ENCODE measurements at regions not wholly inside any gene's neighbourhood (a gene's known extent, or its start where the extent isn't known, plus 50 kb on each side); places are given as distances from the start of the nearest gene placed in this dataset.
"Not testable (repeated sequence)": the region's sequence is repeated elsewhere in the genome, so short reads cannot be mapped to it uniquely, and the experiment has no call there.

DNA sequence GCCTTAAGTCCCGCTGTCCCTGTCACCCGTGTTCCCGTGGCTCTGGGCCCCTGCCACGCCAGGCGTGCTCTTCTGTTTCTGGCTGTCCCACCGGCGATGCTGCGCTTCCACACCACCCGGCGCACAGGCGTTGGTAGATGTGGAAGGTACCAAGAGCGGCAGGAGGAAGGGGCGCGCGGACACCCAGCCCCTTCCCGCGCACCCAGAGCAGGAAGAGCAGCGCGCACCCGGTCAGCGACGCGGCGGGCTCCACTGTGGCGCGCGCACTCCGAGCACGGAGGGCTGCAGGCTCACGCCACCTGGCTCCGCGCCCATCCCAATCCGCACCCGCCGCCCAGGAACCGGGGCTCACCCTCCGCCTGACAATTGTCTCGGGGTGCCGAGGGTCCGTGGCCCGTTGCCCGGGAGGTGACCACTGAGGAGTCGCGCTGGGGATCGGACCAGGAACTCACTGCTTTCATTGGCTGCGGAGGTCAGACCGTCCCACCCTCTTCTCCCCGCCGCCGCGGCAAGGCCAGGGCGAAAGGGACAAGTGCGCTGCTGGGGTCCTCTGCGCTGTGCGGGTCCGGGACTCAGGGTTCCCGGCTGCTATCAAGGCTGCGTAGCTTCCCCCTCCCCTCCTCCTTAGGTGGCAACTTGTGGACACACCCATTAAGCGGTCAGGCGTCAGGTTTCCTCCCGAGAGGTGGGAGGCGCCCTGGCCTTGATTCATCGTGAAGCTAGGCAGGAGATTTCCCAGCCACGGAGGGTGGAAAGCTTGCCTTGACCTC, 121.6 kb upstream of the ZNF92 start:
- peak; percentile 58 for DNase-seq (ENCODE audit: low read depth)

DNA sequence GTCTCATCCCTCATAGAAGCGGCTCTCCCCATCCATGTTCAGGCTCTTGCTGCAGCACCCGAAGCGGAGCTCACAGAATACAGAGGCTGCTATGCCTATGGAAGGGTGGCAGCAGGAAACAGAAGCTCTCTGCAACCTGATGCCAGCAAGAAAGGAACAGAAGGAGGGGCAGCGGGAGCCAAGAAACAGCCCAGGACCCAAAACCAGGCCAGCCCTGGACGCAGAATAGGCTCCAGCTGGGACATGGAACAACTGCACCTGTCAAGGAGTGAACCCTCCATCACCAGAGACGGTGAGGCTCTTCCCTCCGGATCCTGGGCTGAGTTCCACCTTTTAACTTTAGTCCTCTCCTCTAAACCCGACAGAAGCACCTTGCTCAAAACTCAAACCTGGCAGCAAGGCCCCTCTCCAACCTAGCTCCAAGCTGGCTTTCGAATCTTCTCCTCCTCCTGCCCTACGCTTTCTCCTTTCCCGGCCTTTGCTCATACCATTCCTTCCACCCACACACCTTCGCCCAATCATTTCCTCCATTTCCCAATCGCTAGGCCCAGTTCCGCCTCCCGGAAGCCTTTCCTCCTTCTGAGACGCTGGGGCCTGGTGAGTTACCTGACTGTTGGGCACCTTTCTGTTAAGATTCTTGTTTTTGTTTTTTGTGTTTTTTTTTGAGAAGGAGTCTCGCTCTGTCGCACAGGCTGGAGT, 122.8 kb upstream of the ZNF92 start:
- DNase-seq (ENCODE audit: low read depth): no peak

DNA sequence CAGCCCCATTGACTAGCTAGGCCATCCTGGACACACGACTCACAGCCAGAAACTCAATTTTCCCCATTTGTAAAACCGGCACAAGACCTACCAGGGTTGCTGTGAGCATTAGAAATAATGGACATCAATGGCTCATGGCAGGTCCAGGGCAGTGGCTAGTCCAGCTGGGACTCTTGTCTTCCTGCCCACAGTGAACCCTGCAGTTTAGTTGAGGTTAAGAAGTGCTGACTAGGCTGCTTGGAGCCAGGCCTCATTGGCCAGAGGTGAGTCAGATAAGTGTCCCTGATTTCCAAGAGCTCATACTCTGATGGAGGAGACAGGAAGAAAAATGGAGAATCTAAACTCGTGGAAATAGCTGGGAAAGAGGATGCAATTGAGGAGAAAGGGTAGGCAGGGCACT, 123.4 kb upstream of the ZNF92 start:
- DNase-seq (ENCODE audit: low read depth): peak; percentile 20

DNA sequence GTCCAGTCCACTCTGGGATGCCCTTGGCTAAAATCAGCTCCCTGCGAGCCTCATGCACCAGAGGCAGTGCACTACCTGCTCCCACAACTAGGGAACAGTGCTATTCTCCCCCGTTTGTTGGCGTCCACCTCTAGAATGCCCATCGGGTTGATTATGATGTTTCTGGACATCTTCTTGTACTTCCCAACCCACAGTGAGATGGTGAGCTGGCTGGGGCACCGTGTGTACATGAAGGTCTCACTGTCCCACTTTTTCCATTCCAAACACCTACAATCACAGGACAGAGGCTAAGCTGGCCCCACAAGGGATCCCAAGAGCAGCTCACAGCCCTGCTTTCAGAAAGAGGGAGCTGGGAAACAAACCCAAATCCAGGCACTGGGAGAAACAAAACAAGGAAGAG, 126.2 kb upstream of the ZNF92 start:
- no peak for DNase-seq (ENCODE audit: low read depth)

DNA sequence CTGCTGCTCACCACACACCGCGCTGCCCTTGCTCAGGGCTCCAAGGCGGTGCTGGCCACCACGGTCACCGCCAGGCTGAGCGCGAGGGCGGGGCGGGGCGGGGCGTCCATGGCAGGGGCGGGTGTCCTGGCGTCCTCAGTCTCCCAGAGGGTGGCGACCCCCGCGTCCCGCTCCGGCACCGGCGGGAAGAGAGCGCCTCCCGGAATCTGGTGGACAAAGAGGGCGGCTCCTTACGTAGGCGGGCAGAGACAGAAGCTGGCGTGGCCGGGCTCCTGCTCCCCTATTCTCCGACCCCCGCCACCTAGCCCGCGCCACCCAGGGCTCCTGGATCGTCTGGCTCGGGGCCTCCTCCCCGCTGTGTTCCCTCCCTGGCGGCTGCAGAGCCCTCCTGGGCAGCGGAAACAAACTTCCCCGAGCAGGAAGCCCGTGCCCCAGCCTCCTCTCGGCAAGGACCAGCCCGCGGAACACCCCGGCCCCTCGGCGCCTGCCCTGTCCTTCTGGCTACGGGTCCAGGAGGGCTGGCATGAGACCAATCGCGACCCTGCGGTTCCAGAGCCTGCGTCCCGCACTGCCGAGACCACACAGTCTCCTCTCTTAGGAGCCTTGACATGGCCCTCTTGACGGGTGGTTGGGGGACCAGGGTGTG, 133.8 kb upstream of the ZNF92 start:
- DNase-seq (ENCODE audit: low read depth): peak; percentile 64

DNA sequence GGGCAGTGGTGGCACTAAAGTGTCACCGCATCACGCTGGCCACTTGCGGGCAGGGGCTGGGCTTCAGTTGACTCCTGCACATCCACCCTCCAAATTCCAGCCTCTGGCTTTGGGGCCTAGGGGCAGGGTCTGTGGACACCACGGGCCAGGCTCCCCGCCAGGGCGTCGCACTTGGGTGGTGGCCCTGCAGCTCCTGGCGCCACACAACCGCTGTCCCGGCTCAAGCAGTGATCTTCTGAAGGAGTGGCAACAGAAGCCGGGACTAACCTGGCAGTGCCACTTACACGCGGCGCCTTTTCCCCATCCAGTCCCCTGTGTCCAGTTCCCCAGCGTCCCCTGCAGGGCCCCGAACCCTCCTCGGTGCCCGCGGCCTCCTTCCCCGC, 134.3 kb upstream of the ZNF92 start:
- no peak for DNase-seq (ENCODE audit: low read depth)

DNA sequence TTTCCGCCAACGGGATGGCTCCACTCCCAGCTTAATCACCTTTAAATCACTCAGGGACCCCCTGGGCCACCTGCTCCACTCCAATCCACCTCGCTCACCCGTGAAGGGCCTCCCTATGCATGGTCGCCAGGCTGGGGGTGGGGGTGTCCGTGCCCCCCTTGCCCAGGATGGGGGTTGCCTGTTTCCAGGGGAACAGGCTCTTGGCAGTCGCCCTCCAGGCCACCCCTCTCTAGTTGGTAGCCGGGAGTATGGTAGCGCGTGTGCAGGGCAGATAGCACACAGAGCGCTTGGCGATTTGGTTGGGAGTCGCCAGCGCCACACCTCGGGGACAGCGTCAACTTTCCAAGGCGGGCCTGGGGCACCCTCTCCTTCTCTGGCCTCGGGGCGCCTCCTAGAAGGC, 134.9 kb upstream of the ZNF92 start:
- DNase-seq (ENCODE audit: low read depth): no peak

DNA sequence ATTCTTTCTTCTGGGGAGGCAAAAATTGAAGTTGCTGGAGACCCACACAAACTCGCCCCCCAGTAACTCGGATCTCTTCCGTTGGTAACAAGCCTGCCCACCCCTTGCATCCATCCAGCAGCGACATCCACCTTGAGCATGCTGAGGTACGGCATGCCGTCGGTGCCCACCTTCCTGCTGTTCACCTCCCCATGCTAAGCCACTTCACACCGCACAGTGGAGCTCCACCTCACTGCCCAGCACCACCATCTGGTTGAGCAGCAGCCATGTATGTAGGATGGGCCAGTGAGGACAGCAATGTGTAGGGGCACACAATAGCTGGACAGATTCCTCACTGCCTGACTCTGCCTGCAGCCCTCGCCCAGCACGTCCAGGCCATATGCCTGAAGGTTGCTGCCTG, 138.1 kb upstream of the ZNF92 start:
- DNase-seq (ENCODE audit: low read depth): no peak

DNA sequence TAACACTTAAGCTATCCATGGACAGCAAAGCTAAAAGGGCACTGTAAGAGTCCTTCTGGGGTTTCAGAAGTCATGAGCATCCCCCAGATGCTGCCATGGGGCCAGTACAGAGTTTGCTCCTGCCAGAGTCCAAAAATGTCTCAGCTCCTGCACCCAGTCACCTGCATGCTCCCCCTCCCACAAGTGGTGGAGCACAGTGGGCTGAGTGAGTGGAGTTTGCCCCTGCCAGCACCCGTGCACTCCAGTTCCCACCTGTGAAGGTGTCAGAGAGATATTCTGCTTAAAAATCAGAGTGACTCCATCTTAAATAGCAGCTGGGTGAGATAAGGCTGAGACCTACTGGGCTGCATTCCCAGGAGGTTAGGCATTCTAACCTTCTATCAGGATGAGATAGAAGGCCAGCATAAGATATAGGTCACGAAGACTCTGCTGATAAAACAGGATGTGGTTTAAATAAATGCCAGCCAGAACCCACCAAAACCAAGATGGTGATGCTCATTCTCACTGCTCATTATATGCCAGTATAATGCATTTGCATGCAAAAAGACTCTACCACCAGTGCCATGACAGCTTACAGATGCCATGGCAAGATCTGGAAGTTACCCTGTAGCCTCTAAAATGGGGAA, 140.1 kb upstream of the ZNF92 start:
- peak; percentile 45 for DNase-seq (ENCODE audit: low read depth)

DNA sequence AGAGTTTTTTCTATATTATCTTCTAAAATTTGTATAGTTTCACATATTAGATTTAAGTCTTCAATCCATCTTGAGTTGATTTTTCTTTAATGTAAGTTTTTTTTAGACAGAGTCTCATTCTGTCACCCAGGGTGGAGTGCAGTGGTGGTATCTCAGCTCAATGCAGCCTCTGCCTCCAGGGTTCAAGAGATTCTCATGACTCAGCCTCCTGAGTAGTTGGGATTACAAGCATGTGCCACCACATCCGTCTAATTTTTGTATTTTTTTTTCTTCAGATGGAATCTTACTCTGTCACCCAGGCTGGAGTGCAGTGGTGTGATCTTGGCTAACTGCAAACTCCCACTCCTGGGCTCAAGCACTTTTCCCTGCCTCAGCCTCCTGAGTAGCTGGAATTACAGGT, 143.4 kb upstream of the ZNF92 start:
- DNase-seq (ENCODE audit: low read depth): peak; percentile 13

DNA sequence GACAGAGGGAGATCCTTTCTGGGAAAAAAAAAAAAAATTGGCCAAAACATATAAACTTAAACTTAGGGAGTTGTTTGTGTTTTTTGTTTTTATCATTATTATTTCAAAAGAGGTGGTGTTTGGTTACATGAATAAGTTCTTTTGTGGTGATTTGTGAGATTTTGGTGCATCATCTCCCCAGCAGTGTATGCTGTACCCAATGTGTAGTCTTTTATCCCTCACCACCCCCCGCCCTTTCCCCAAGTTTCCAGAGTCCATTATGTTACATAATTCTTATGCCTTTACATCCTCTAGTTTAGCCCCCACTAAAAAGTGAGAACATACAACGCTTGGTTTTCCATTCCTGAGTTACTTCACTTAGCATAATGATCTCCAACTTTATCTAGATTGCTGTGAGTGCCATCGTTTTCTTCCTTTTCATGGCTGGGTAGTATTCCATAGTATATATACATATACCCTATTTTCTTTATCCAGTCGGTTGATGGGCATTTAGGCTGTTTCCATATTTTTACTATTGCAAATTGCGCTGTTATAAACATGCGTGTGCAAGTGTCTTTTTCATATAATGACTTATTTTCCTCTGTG, 148.1 kb upstream of the ZNF92 start:
- no peak for DNase-seq (ENCODE audit: low read depth)

DNA sequence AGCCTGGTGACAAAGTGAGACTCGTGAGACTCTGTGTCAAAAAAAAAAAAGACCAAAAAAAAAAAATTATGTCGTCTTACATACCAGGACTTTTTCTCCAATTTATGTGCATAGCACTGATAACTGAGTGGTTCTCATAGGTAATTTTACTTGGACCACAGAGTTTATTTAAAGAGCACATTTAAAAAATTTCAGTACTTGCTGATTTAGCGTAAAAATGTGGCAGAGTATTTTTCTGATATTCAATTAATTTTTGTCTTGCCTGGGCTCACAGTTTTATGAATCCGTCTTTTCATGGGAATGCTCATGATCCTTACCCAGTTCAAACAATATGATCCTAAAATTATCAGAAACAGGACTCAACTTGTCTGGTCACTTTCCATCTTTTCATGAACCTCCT, 151.0 kb upstream of the ZNF92 start:
- no peak for DNase-seq (ENCODE audit: low read depth)

DNA sequence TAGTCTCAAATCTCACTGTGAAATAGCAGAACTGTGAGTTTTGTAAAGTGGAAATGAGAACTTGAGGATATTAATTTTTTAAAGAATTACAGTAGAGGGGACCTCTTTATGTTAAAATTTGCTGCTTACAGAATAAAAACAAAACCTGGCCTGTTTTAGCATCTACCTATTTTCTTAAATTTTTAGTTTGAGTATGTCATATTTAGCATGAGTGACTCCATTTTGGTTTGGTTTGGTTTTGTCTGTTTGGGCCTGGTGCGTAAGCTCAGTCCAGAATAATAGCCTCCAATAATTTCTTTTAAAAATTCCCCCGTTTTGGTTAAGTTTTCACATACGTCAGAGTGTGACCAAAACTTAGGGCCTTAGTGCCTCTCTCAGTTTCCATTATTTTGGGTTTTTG, 152.0 kb upstream of the ZNF92 start:
- no peak for DNase-seq (ENCODE audit: low read depth)

DNA sequence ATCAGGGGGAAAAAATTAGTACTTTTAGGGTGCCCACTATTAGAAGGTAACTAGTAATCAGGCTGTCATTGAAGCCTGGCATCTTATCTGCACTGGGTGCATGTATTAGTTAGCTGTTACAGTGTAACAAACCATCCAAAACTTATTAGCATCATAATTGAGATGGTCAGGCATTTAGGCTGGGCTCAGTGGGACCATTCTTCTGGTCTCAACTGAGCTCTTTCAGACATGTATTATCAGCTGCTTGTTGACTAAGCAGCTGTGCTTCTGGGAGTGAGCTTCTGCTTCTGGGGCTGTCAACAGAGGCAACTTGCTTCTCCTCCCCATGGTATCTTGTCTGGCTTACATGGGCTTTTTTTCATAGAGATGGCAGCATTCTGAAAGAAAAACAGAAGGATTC, 154.0 kb upstream of the ZNF92 start:
- DNase-seq (ENCODE audit: low read depth): no peak

DNA sequence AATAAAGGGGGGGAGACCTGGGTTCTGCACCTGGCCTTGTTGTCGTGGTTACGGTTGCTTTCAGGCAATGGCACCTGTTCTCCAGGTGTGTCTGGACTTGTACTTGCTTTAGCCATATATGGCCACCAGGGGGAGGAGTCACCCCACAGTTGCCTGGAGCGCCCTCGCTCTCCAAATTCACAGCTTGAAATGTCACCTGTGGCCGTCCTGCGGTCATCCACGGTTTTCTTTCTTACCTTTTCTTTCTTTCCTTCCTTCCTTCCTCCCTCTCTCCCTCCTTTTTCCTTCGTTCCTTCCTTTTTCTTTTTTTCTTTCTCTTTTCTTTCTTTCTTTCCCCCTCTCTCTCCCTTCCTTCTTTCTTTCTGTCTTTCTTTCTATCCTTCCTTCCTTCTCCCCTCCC, 157.2 kb upstream of the ZNF92 start:
- peak; percentile 10 for DNase-seq (ENCODE audit: low read depth)

DNA sequence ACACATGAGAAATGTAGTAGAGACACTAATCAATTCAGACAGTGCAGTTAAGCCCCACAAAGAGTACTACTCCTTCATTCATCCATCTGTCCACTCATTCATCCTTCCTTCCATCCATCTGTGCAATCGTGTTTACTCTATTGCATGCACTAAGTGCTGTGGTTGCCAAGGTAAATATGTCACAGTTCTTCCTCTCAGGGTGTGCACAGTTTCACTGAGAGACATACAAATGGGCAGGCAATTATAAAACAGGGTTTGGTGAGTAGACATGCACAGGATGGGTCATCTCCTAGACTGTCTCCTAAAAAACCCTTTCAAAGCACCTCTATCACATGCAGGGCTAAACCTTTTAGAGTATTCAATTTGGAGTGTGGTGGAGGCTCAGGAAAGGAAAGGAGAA, 160.4 kb upstream of the ZNF92 start:
- not testable (repeated sequence) for DNase-seq (ENCODE audit: low read depth)

DNA sequence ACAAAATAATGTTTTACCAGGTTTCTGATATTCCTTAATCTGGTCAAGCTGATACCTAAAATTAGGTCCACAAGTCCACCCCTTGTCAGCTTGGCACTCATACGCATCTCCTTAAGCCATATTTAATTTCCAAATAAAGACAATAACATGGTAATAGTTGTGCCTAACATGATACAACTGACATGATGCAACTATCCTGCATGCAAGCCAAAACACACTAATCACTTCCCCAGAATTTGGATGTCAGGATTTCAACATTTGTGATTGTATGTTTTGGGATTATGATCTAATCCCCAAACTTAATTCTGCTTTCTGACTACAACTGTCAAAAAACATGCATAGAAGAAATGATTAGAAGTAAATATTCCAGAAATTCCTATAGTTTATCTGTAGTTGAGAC, 174.4 kb upstream of the ZNF92 start:
- DNase-seq (ENCODE audit: low read depth): not testable (repeated sequence)

DNA sequence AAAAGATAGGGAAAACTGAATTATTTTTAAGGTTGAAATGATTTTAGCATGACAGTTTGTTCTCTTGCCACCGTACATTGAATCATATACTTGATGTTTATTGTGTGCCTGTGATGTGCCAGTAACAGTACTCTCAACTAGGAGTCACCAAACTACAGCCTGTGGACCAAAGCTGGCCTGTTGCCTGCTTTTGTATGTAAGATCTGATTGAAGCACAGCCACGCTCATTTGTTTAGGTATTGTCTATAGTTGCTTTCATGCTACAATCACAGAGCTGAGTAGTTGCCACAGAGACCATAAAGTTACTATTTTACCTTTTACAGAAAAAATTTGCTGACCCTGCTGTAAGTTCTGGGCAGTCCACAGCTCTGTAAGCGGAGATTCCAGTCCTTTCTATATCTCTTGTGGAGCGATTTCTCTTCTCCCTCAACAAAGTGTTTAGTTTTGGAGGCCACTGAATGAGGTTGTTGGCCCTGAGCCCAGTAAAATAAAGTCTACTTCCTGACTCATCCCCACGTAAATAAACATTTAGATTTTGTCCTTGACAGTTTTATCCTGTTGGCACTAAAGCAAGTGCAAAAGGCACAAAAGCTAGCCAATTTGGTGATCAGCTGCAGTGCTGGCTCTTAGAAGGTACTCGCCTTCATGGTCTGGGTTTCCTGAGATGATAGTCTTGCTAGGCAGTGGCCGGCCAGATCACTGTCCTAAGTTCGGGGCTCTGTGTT, 180.2 kb upstream of the ZNF92 start:
- peak; percentile 23 for DNase-seq (ENCODE audit: low read depth)

DNA sequence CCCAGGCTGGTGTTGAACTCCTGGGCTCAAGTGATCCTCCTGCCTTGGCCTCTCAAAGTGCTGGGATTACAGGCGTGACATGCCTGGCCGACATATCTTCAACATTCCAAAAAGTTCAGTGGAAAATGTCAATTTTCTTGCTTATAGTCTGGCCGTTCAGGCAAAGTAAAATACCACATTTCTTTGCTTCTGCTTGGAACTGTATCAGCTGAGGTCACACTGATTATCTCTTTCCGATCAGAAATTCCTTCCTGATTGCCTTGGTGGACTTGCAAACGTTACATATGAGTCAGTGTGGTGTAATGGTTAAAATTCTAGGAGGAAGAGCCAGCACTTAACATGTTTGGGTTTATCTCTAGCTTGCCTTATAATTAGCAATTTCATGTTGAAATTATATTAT, 170.6 kb upstream of the ERV3-1 start:
- DNase-seq (ENCODE audit: low read depth): peak; percentile 66

DNA sequence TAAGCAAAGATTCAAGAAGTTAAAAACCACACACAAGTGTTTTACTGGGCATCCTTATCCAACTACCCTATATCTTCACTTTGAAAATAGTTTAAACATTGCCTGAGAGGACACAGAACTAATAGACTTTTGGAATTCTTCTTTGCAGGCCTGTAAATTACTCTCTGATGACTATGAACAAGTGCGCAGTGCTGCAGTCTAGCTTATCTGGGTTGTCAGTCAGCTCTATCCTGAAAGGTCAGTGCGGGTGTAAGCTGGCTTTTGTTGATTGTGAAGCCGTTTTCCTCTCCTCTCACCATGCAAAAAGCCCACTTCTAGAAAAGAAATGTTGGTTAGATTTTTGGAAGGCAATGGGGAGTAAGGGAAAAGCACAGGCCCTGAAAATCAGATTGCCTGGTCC, 143.6 kb upstream of the ERV3-1 start:
- not testable (repeated sequence) for DNase-seq (ENCODE audit: low read depth)

DNA sequence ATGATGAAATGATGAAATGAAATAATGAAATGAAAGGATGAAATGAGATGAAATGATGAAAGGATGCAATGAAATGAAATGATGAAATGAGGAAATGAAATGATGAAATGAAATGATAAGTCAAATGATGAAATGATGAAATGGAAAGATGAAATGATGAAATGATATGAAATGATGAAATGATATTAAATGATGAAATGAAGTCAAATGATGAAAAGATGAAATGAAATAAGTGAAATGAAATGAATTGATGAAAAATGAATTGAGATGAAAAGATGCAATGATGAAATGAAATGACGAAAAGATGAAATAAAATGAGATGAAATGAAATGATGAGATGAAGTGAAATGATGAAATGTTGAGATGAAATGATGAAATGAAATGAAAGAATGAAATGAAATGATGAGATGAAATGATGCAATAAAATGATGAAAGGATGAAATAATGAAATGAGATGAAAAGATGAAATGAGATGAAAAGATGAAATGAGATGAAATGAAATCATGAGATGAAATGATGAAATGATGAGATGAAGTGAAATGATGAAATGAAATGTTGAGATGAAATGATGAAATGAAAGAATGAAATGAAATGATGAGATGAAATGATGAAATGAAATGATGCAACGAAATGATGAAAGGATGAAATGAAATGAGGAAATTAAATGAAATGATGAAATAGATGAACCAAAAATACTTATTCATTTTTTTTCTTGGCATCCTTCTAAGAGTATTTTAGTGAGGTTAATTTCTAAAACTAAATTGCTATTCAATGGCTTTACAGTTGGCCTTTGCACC, 139.8 kb upstream of the ERV3-1 start:
- not testable (repeated sequence) for DNase-seq (ENCODE audit: low read depth)
